GM18907 (cell line): ENCODE measurements at regions not wholly inside any gene's neighbourhood (a gene's known extent, or its start where the extent isn't known, plus 50 kb on each side); places are given as distances from the start of the nearest gene placed in this dataset.

Experiments
- ATAC-seq: cut with Tn5 transposase; IDR thresholded peaks from one replicate; pipeline ENCODE4 v1.9.1; 2021; ENCODE audit warnings: mild to moderate bottlenecking, moderate library complexity; ENCODE audit not compliant: unreplicated experiment

- no peak for ATAC-seq
Measured at GRCh38 chr10:128631801-128632241, 505.6 kb upstream of the MKI67 start.

GRCh38 chr10:128632694-128633093, 506.5 kb upstream of the MKI67 start:
- no peak for ATAC-seq

GRCh38 chr10:128633864-128634540, 507.8 kb upstream of the MKI67 start:
- ATAC-seq: no peak

- ATAC-seq: no peak
Measured at GRCh38 chr10:128642023-128642422, 515.8 kb upstream of the MKI67 start.

GRCh38 chr10:128642502-128642901, 516.3 kb upstream of the MKI67 start:
- ATAC-seq: no peak

GRCh38 chr10:128643658-128644057, 517.4 kb upstream of the MKI67 start:
- no peak for ATAC-seq

- no peak for ATAC-seq
Measured at GRCh38 chr10:128645486-128645885, 519.3 kb upstream of the MKI67 start.

GRCh38 chr10:128646956-128647355, 520.7 kb upstream of the MKI67 start:
- ATAC-seq: no peak

GRCh38 chr10:128657548-128657947, 531.3 kb upstream of the MKI67 start:
- ATAC-seq: no peak

GRCh38 chr10:128660726-128661125, 534.5 kb upstream of the MKI67 start:
- ATAC-seq: no peak

GRCh38 chr10:128661404-128662197, 535.4 kb upstream of the MKI67 start:
- ATAC-seq: no peak

- ATAC-seq: no peak
Measured at GRCh38 chr10:128662520-128662919, 536.3 kb upstream of the MKI67 start.

GRCh38 chr10:128664729-128665128, 538.5 kb upstream of the MKI67 start:
- no peak for ATAC-seq

GRCh38 chr10:128675405-128675804, 549.2 kb upstream of the MKI67 start:
- ATAC-seq: no peak

GRCh38 chr10:128680116-128680515, 553.9 kb upstream of the MKI67 start:
- no peak for ATAC-seq

- no peak for ATAC-seq
Measured at GRCh38 chr10:128684215-128684614, 558.0 kb upstream of the MKI67 start.

GRCh38 chr10:128686630-128687278, 560.5 kb upstream of the MKI67 start:
- ATAC-seq: no peak

- no peak for ATAC-seq
Measured at GRCh38 chr10:128687408-128687807, 561.2 kb upstream of the MKI67 start.

GRCh38 chr10:128687927-128688549, 561.8 kb upstream of the MKI67 start:
- no peak for ATAC-seq

GRCh38 chr10:128689667-128690066, 563.4 kb upstream of the MKI67 start:
- ATAC-seq: no peak

GRCh38 chr10:128693493-128694131, 567.4 kb upstream of the MKI67 start:
- no peak for ATAC-seq
